ENCODE measurements at regions not wholly inside any gene's neighbourhood (a gene's known extent, or its start where the extent isn't known, plus 50 kb on each side); places are given as distances from the start of the nearest gene placed in this dataset.

GRCh38 chr10:129415215-129416140, 51.6 kb upstream of the MGMT start:
- no peak for ATAC-seq
- no peak for DNase-seq (ENCODE audit: low spot score)

GRCh38 chr10:129416155-129416554, 50.9 kb upstream of the MGMT start:
- ATAC-seq (no peak), DNase-seq (ENCODE audit: low spot score) (no peak)

GRCh38 chr10:129416956-129417765, 49.9 kb upstream of the MGMT start:
- ATAC-seq (no peak), DNase-seq (ENCODE audit: low spot score) (no peak)
